ENCODE measurements at regions not wholly inside any gene's neighbourhood (a gene's known extent, or its start where the extent isn't known, plus 50 kb on each side); places are given as distances from the start of the nearest gene placed in this dataset.
"Not testable (repeated sequence)": the region's sequence is repeated elsewhere in the genome, so short reads cannot be mapped to it uniquely, and the experiment has no call there.

DNA sequence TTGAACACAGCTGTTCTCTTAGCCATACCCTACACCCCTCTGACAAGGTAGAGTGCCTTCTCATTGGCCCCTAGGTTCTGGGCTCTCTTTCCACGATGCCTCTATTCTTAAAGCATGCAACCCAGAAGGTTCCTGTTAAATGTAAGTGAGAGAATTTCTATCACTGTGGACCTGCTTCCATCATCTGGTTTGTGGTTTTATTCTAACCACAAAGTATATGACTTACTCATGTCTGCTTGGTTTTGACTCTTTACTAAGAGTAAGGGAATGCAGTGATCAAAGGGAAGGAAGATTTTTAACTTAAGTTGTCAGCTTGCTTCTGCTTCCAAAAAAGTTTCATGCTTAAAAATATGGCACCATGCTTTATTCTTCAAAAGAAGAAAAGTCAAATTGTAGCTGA is 80.2 kb downstream of the ANKEF1 start:
- Histone ChIP-seq H3K9me3 (ENCODE audit: control insufficient read depth, insufficient read depth, low read depth, low read length) (no peaks in the 10 kb centered on the region), H3K4me3 (replicated peaks in 1 of 4; ENCODE audit: control extremely low read depth in 1 of 4, insufficient read depth in 1 of 4, low read depth in 3 of 4, low read length in 4 of 4) (no peak overlapping the region), H3K27ac (ENCODE audit: insufficient read depth, low read length) (peak overlapping the region; percentile 9), H3K9ac (ENCODE audit: insufficient read depth, low read length) (no peak overlapping the region), H4K20me1 (ENCODE audit: control insufficient read depth, extremely low read depth, insufficient read depth, low read length) (no peaks in the 10 kb centered on the region), H3K36me3 (ENCODE audit: control insufficient read depth, insufficient read depth, low read length) (no peaks in the 10 kb centered on the region), H3K4me1 (ENCODE audit: control insufficient read depth, extremely low read depth, insufficient read depth, low read length) (peaks cover 6% of the 10 kb centered on the region), H3K4me2 (ENCODE audit: extremely low read depth, insufficient read depth, low read length) (no peak overlapping the region), H3K27me3 (ENCODE audit: control insufficient read depth, insufficient read depth, low read length) (no peaks in the 10 kb centered on the region), H3K79me2 (ENCODE audit: control insufficient read depth, insufficient read depth, low read length) (no peaks in the 10 kb centered on the region), H2AFZ (ENCODE audit: low read length) (no peak overlapping the region)
- TF ChIP-seq EZH2 (IDR thresholded peaks at IDR 0.05; ENCODE audit: low read length, missing control alignments) = no peak
- TF ChIP-seq, protein P1, sequence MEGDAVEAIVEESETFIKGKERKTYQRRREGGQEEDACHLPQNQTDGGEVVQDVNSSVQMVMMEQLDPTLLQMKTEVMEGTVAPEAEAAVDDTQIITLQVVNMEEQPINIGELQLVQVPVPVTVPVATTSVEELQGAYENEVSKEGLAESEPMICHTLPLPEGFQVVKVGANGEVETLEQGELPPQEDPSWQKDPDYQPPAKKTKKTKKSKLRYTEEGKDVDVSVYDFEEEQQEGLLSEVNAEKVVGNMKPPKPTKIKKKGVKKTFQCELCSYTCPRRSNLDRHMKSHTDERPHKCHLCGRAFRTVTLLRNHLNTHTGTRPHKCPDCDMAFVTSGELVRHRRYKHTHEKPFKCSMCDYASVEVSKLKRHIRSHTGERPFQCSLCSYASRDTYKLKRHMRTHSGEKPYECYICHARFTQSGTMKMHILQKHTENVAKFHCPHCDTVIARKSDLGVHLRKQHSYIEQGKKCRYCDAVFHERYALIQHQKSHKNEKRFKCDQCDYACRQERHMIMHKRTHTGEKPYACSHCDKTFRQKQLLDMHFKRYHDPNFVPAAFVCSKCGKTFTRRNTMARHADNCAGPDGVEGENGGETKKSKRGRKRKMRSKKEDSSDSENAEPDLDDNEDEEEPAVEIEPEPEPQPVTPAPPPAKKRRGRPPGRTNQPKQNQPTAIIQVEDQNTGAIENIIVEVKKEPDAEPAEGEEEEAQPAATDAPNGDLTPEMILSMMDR (conservative IDR thresholded peaks at IDR 0.05 in 1 of 2, IDR thresholded peaks at IDR 0.05 in 1 of 2; ENCODE audit: low read depth in 1 of 2, low read length in 2 of 2) = no peak
- DNase-seq (ENCODE audit: low read depth in 2 of 2) = peak; percentile 86 to 99

DNA sequence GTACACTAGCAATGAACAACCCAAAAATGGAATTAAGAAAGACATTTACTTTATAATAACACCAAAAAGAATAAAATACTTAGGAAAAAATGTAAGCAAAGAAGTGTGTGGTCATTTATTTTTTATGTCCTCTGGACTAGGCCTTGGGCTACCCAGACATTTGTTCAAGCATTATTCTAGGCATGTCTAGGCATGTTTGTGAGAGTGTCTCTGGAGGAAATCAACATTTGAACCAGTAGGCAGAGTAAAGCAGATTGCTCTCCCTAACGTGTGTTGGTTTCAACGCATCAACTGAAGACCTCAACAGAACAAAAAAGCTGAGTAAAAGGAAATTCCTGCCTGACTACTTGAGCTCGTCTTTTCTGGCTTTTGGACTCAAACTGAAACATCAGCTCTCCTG is 84.5 kb downstream of the ANKEF1 start:
- no peaks in the 10 kb centered on the region for H3K79me2 ChIP-seq (ENCODE audit: control insufficient read depth, insufficient read depth, low read length)
- TF ChIP-seq EZH2 (IDR thresholded peaks at IDR 0.05; ENCODE audit: low read length, missing control alignments) = no peak
- TF ChIP-seq, protein P1 (conservative IDR thresholded peaks at IDR 0.05 in 1 of 2, IDR thresholded peaks at IDR 0.05 in 1 of 2; ENCODE audit: low read depth in 1 of 2, low read length in 2 of 2) = no peak
- no peak overlapping the region for H3K4me2 ChIP-seq (ENCODE audit: extremely low read depth, insufficient read depth, low read length)
- DNase-seq (ENCODE audit: low read depth in 2 of 2) = no peak
- H3K9ac ChIP-seq (ENCODE audit: insufficient read depth, low read length) = no peak overlapping the region
- H3K4me1 ChIP-seq (ENCODE audit: control insufficient read depth, extremely low read depth, insufficient read depth, low read length) = peaks cover 4% of the 10 kb centered on the region
- no peaks in the 10 kb centered on the region for H3K36me3 ChIP-seq (ENCODE audit: control insufficient read depth, insufficient read depth, low read length)
- H3K27me3 ChIP-seq (ENCODE audit: control insufficient read depth, insufficient read depth, low read length) = no peaks in the 10 kb centered on the region
- H2AFZ ChIP-seq (ENCODE audit: low read length) = peak overlapping the region; percentile 15
- no peaks in the 10 kb centered on the region for H4K20me1 ChIP-seq (ENCODE audit: control insufficient read depth, extremely low read depth, insufficient read depth, low read length)
- H3K27ac ChIP-seq (ENCODE audit: insufficient read depth, low read length) = no peak overlapping the region
- no peak overlapping the region for H3K4me3 ChIP-seq (replicated peaks in 1 of 4; ENCODE audit: control extremely low read depth in 1 of 4, insufficient read depth in 1 of 4, low read depth in 3 of 4, low read length in 4 of 4)
- H3K9me3 ChIP-seq (ENCODE audit: control insufficient read depth, insufficient read depth, low read depth, low read length) = no peaks in the 10 kb centered on the region

DNA sequence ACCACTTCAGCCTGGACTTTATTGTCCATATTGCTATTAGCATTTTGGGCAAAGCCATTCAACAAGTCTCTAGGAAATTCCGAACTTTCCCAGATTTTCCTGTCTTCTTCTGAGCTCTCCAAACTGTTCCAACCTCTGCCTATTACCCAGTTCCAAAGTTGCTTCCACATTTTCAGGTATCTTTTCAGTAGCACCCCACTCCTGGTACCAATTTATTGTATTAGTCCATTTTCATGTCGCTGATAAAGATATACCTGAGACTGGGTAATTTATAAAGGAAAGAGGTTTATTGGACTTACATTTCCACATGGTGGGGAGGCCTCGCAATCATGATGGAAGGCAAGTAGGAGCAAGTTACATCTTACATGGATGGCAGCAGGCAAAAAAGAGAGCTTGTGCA is 90.1 kb downstream of the ANKEF1 start:
- DNase-seq (ENCODE audit: low read depth in 2 of 2); H3K36me3 ChIP-seq (ENCODE audit: control insufficient read depth, insufficient read depth, low read length); H3K4me3 ChIP-seq (replicated peaks in 1 of 4; ENCODE audit: control extremely low read depth in 1 of 4, insufficient read depth in 1 of 4, low read depth in 3 of 4, low read length in 4 of 4); H3K9me3 ChIP-seq (ENCODE audit: control insufficient read depth, insufficient read depth, low read depth, low read length); H3K27ac ChIP-seq (ENCODE audit: insufficient read depth, low read length); H3K4me1 ChIP-seq (ENCODE audit: control insufficient read depth, extremely low read depth, insufficient read depth, low read length); H2AFZ ChIP-seq (ENCODE audit: low read length); H4K20me1 ChIP-seq (ENCODE audit: control insufficient read depth, extremely low read depth, insufficient read depth, low read length); H3K27me3 ChIP-seq (ENCODE audit: control insufficient read depth, insufficient read depth, low read length); H3K4me2 ChIP-seq (ENCODE audit: extremely low read depth, insufficient read depth, low read length); H3K9ac ChIP-seq (ENCODE audit: insufficient read depth, low read length); H3K79me2 ChIP-seq (ENCODE audit: control insufficient read depth, insufficient read depth, low read length): not testable (repeated sequence)
